WTC11 (cell line): ENCODE measurements at regions not wholly inside any gene's neighbourhood (a gene's known extent, or its start where the extent isn't known, plus 50 kb on each side); places are given as distances from the start of the nearest gene placed in this dataset.

Experiments
- ATAC-seq: fragments of 200-7000 bp; cut with Tn5 transposase; 2 replicates; pipeline ENCODE4 v1.10.0; 2021; ENCODE audit warnings: mild to moderate bottlenecking, moderate library complexity
- CTCF ChIA-PET: fragments of 300-600 bp; sonication (Branson Sonifier 250); formaldehyde crosslinking; loops from one replicate; lab custom pipeline; 2021; ENCODE audit warnings: antibody characterized with exemption; lab: Charles Lee
- POLR2A ChIA-PET: fragments of 350-600 bp; sonication (Branson Sonifier 250); formaldehyde crosslinking; loops from one replicate; lab custom pipeline; 2021; ENCODE audit warnings: antibody characterized with exemption; lab: Charles Lee
- DNase-seq: peaks from one replicate; pipeline ENCODE4 v3.0.0; 2021; ENCODE audit warnings: low spot score
- H3K27ac Mint-ChIP-seq: 2 replicates; pipeline ENCODE4 v1.8.0; 2021; ENCODE audit warnings: mixed read lengths
- H3K27me3 Mint-ChIP-seq: 2 replicates; pipeline ENCODE4 v1.8.0; 2021; ENCODE audit warnings: low read depth, mild to moderate bottlenecking, moderate library complexity, mixed read lengths
- H3K36me3 Mint-ChIP-seq: 2 replicates; pipeline ENCODE4 v1.8.0; 2021; ENCODE audit warnings: mixed read lengths
- H3K4me1 Mint-ChIP-seq: 2 replicates; pipeline ENCODE4 v1.8.0; 2022; ENCODE audit warnings: mixed read lengths
- H3K4me3 Mint-ChIP-seq: 2 replicates; pipeline ENCODE4 v1.8.0; 2021; ENCODE audit warnings: mild to moderate bottlenecking, moderate library complexity, mixed read lengths
- H3K9me3 Mint-ChIP-seq: 2 replicates; pipeline ENCODE4 v1.8.0; 2021; ENCODE audit warnings: mixed read lengths
- CDX4 ChIP-seq: fragments of 250-450 bp; sonication (Bioruptor Pico); IDR thresholded peaks from 2 replicates; pipeline ENCODE4 v1.9.0; 2021; ENCODE audit warnings: moderate library complexity, mild to moderate bottlenecking, inconsistent platforms, borderline replicate concordance
- CREM ChIP-seq: sonication (generic); formaldehyde crosslinking; IDR thresholded peaks from 2 replicates; pipeline ENCODE4 v1.8.1; 2022; ENCODE audit warnings: mild to moderate bottlenecking, missing genetic modification reagents, moderate library complexity
- FOXJ3 ChIP-seq: sonication (generic); formaldehyde crosslinking; IDR thresholded peaks from 2 replicates; pipeline ENCODE4 v1.9.0; 2021; ENCODE audit warnings: missing genetic modification reagents, mild to moderate bottlenecking, borderline replicate concordance
- FOXP1 ChIP-seq: sonication (generic); formaldehyde crosslinking; IDR thresholded peaks from 2 replicates; pipeline ENCODE4 v1.8.0; 2022; ENCODE audit warnings: missing genetic modification reagents, mild to moderate bottlenecking, moderate library complexity, borderline replicate concordance
- FOXP4 ChIP-seq: sonication (generic); formaldehyde crosslinking; IDR thresholded peaks from 2 replicates; pipeline ENCODE4 v1.8.0; 2022; ENCODE audit warnings: mild to moderate bottlenecking, missing genetic modification reagents
- GRHL2 ChIP-seq: fragments of 250-450 bp; sonication (Bioruptor Pico); IDR thresholded peaks from 2 replicates; pipeline ENCODE4 v1.8.0; 2022; ENCODE audit warnings: mild to moderate bottlenecking, moderate library complexity; ENCODE audit not compliant: insufficient replicate concordance, severe bottlenecking
- HMGA2 ChIP-seq: fragments of 250-450 bp; sonication (Bioruptor Pico); IDR thresholded peaks from 2 replicates; pipeline ENCODE4 v1.4.0; 2021; ENCODE audit warnings: mild to moderate bottlenecking, moderate library complexity
- IRF2 ChIP-seq: sonication (generic); formaldehyde crosslinking; IDR thresholded peaks from 2 replicates; pipeline ENCODE4 v1.8.0; 2022; ENCODE audit warnings: low read depth, missing genetic modification reagents, borderline replicate concordance
- JUN ChIP-seq: sonication (generic); formaldehyde crosslinking; IDR thresholded peaks from 2 replicates; pipeline ENCODE4 v1.8.0; 2023; ENCODE audit warnings: mild to moderate bottlenecking, missing genetic modification reagents
- NFATC4 ChIP-seq: fragments of 250-450 bp; sonication (Bioruptor Pico); IDR thresholded peaks from 2 replicates; pipeline ENCODE4 v1.9.0; 2021; ENCODE audit warnings: mild to moderate bottlenecking
- NFE2L1 ChIP-seq: sonication (generic); formaldehyde crosslinking; IDR thresholded peaks from 2 replicates; pipeline ENCODE4 v1.8.1; 2023; ENCODE audit warnings: missing genetic modification reagents
- NR1H2 ChIP-seq: sonication (generic); formaldehyde crosslinking; IDR thresholded peaks from 2 replicates; pipeline ENCODE4 v1.9.0; 2021; ENCODE audit warnings: mild to moderate bottlenecking, moderate library complexity, missing genetic modification reagents
- NR2C2 ChIP-seq: sonication (generic); formaldehyde crosslinking; IDR thresholded peaks from 2 replicates; pipeline ENCODE4 v1.8.0; 2022; ENCODE audit warnings: mild to moderate bottlenecking, missing genetic modification reagents
- OVOL2 ChIP-seq: fragments of 250-450 bp; sonication (Bioruptor Pico); IDR thresholded peaks from 2 replicates; pipeline ENCODE4 v1.9.0; 2021; ENCODE audit warnings: mild to moderate bottlenecking, borderline replicate concordance
- PRRX2 ChIP-seq: fragments of 250-450 bp; sonication (Bioruptor Pico); IDR thresholded peaks from 2 replicates; pipeline ENCODE4 v1.8.0; 2021; ENCODE audit warnings: mild to moderate bottlenecking
- TEAD4 ChIP-seq: sonication (generic); formaldehyde crosslinking; IDR thresholded peaks from 2 replicates; pipeline ENCODE4 v1.8.0; 2022; ENCODE audit warnings: mild to moderate bottlenecking, missing genetic modification reagents
- TP53 ChIP-seq: sonication (generic); formaldehyde crosslinking; IDR thresholded peaks from 2 replicates; pipeline ENCODE4 v1.8.1; 2023; ENCODE audit warnings: mild to moderate bottlenecking, missing genetic modification reagents
- USF1 ChIP-seq: sonication (generic); formaldehyde crosslinking; IDR thresholded peaks from 2 replicates; pipeline ENCODE4 v1.8.0; 2022; ENCODE audit warnings: mild to moderate bottlenecking, missing genetic modification reagents
- ZNF121 ChIP-seq: sonication (generic); formaldehyde crosslinking; IDR thresholded peaks from 2 replicates; pipeline ENCODE4 v1.8.0; 2023; ENCODE audit warnings: missing genetic modification reagents
- ZNF317 ChIP-seq: sonication (generic); formaldehyde crosslinking; IDR thresholded peaks from 2 replicates; pipeline ENCODE4 v1.8.1; 2023; ENCODE audit warnings: low read depth, mild to moderate bottlenecking, moderate library complexity, missing genetic modification reagents, borderline replicate concordance
- ZNF416 ChIP-seq: fragments of 250-450 bp; sonication (Bioruptor Pico); IDR thresholded peaks from 2 replicates; pipeline ENCODE4 v1.9.0; 2021; ENCODE audit warnings: mild to moderate bottlenecking, inconsistent platforms
- ZNF423 ChIP-seq: fragments of 250-450 bp; sonication (Bioruptor Pico); IDR thresholded peaks from 2 replicates; pipeline ENCODE4 v2.1.2; 2022; ENCODE audit warnings: mild to moderate bottlenecking, moderate library complexity
- ZNF512 ChIP-seq: sonication (generic); formaldehyde crosslinking; IDR thresholded peaks from 2 replicates; pipeline ENCODE4 v1.8.1; 2022; ENCODE audit warnings: missing genetic modification reagents, borderline replicate concordance
- TF ChIP-seq, protein P1 (sequence below): sonication (generic); formaldehyde crosslinking; IDR thresholded peaks from 2 replicates; pipeline ENCODE4 v1.8.1; 2023; ENCODE audit warnings: mild to moderate bottlenecking, missing genetic modification reagents
- TF ChIP-seq, protein P2 (sequence below): sonication (generic); formaldehyde crosslinking; IDR thresholded peaks from 2 replicates; pipeline ENCODE4 v1.8.1; 2022; ENCODE audit warnings: mild to moderate bottlenecking, missing genetic modification reagents, moderate library complexity, borderline replicate concordance
- TF ChIP-seq, protein P3 (sequence below): fragments of 250-450 bp; sonication (Bioruptor Pico); IDR thresholded peaks from 2 replicates; pipeline ENCODE4 v1.9.0; 2021; ENCODE audit warnings: mild to moderate bottlenecking

GRCh38 chr1:162982364-162982763 is 86.8 kb upstream of the RGS4 start:
- Mint-ChIP-seq H3K36me3 (no peaks in the 10 kb centered on the region), H3K27me3 (no peaks in the 10 kb centered on the region), H3K4me3 (no peak overlapping the region), H3K27ac (no peak overlapping the region), H3K9me3 (peaks cover 7% of the 10 kb centered on the region; the same call in 1 of the 2 replicates), H3K4me1 (peaks cover 26% of the 10 kb centered on the region)
- TF ChIP-seq NR1H2 (CRISPR knock-in tag) (no peak), CREM (no peak), NFE2L1 (no peak), NFATC4 (CRISPR knock-in tag) (no peak), ZNF317 (CRISPR knock-in tag) (no peak), FOXP4 (CRISPR knock-in tag) (no peak), GRHL2 (no peak), ZNF416 (CRISPR knock-in tag) (no peak), TP53 (CRISPR knock-in tag) (no peak), OVOL2 (no peak), JUN (CRISPR knock-in tag) (no peak), ZNF121 (CRISPR knock-in tag) (no peak), HMGA2 (CRISPR knock-in tag) (no peak), CDX4 (CRISPR knock-in tag) (no peak), ZNF423 (CRISPR knock-in tag) (no peak), FOXP1 (CRISPR knock-in tag) (no peak)
- TF ChIP-seq, protein P1, sequence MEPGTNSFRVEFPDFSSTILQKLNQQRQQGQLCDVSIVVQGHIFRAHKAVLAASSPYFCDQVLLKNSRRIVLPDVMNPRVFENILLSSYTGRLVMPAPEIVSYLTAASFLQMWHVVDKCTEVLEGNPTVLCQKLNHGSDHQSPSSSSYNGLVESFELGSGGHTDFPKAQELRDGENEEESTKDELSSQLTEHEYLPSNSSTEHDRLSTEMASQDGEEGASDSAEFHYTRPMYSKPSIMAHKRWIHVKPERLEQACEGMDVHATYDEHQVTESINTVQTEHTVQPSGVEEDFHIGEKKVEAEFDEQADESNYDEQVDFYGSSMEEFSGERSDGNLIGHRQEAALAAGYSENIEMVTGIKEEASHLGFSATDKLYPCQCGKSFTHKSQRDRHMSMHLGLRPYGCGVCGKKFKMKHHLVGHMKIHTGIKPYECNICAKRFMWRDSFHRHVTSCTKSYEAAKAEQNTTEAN (CRISPR knock-in tag) = no peak
- TF ChIP-seq, protein P2, sequence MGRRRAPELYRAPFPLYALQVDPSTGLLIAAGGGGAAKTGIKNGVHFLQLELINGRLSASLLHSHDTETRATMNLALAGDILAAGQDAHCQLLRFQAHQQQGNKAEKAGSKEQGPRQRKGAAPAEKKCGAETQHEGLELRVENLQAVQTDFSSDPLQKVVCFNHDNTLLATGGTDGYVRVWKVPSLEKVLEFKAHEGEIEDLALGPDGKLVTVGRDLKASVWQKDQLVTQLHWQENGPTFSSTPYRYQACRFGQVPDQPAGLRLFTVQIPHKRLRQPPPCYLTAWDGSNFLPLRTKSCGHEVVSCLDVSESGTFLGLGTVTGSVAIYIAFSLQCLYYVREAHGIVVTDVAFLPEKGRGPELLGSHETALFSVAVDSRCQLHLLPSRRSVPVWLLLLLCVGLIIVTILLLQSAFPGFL (CRISPR knock-in tag) = no peak
- TF ChIP-seq, protein P3, sequence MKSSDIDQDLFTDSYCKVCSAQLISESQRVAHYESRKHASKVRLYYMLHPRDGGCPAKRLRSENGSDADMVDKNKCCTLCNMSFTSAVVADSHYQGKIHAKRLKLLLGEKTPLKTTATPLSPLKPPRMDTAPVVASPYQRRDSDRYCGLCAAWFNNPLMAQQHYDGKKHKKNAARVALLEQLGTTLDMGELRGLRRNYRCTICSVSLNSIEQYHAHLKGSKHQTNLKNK (CRISPR knock-in tag) = no peak
- ATAC-seq (no peak), DNase-seq (no peak)
- ChIA-PET CTCF (no interaction called here), POLR2A (no interaction called here)

- ChIA-PET CTCF (no interaction called here), POLR2A (no interaction called here)
- Mint-ChIP-seq H3K27ac (peak overlapping the region; percentile 38; the same call in 1 of the 2 replicates), H3K4me3 (no peak overlapping the region), H3K27me3 (no peaks in the 10 kb centered on the region), H3K36me3 (no peaks in the 10 kb centered on the region), H3K4me1 (peaks cover 7% of the 10 kb centered on the region), H3K9me3 (peaks cover 6% of the 10 kb centered on the region; the same call in 1 of the 2 replicates)
- DNase-seq (no peak), ATAC-seq (no peak)
- no peak for TF ChIP-seq FOXP1 (CRISPR knock-in tag)
- TF ChIP-seq NR2C2 (CRISPR knock-in tag) = no peak
- no peak for TF ChIP-seq ZNF512 (CRISPR knock-in tag)
- TF ChIP-seq USF1 (CRISPR knock-in tag) = no peak
- TF ChIP-seq FOXJ3 = no peak
- TF ChIP-seq TEAD4 (CRISPR knock-in tag) = no peak
- TF ChIP-seq IRF2 (CRISPR knock-in tag) = no peak
- TF ChIP-seq NR1H2 (CRISPR knock-in tag) = no peak
- no peak for TF ChIP-seq PRRX2
Measured at GRCh38 chr1:162977944-162978568, 91.1 kb upstream of the RGS4 start.
